HG03108 (cell line): ENCODE measurements at regions not wholly inside any gene's neighbourhood (a gene's known extent, or its start where the extent isn't known, plus 50 kb on each side); places are given as distances from the start of the nearest gene placed in this dataset.

ENCODE experiments used
- ATAC-seq: cut with Tn5 transposase; IDR thresholded peaks from one replicate; pipeline ENCODE4 v1.9.1; 2021; ENCODE audit warnings: moderate library complexity; ENCODE audit not compliant: unreplicated experiment

GRCh38 chr3:192077795-192078497 lies 617.0 kb downstream of the PYDC2 start:
- no peak for ATAC-seq

GRCh38 chr3:192079098-192079497 lies 618.1 kb downstream of the PYDC2 start:
- ATAC-seq: no peak

- ATAC-seq: no peak
Measured at GRCh38 chr3:192080336-192080735, 619.4 kb downstream of the PYDC2 start.

- peak; percentile 96 for ATAC-seq
Measured at GRCh38 chr3:192082730-192083660, 622.0 kb downstream of the PYDC2 start.
